Endothelial cell of umbilical vein (primary cell): ENCODE measurements at regions not wholly inside any gene's neighbourhood (a gene's known extent, or its start where the extent isn't known, plus 50 kb on each side); places are given as distances from the start of the nearest gene placed in this dataset.

ENCODE experiments used
- BruUV-seq: library from RNA; stranded (reverse); fragments of 400-500 nt; replicated peaks from 2 replicates; lab custom pipeline; 2021; lab: Mats Ljungman, UMichigan
- CTCF ChIA-PET: fragments of 300-600, 350-600 bp; sonication (Branson Sonifier 250); formaldehyde crosslinking; loops from one replicate; lab custom pipeline; 2021; ENCODE audit warnings: antibody characterized with exemption, inconsistent platforms; lab: Charles Lee
- POLR2A ChIA-PET: fragments of 300-600, 350-600 bp; sonication (Branson Sonifier 250); formaldehyde crosslinking; loops from one replicate; lab custom pipeline; 2021; ENCODE audit warnings: antibody characterized with exemption, inconsistent platforms; lab: Charles Lee
- DNase-seq: peaks from one replicate; pipeline ENCODE4 v3.0.0-alpha.2; 2011; ENCODE audit warnings: low read depth, low spot score
- FAIRE-seq: peaks from 2 replicates; lab custom pipeline; 2011; peaks lifted over from hg19 to GRCh38; lab: Jason Lieb, UNC
- H2AFZ ChIP-seq: 2 replicates; pipeline ENCODE4 v1.6.0; 2012; ENCODE audit warnings: low read depth, low read length, control low read depth, inconsistent platforms
- H3K27ac ChIP-seq: 2 replicates; pipeline ENCODE4 v1.5.1; 2011; ENCODE audit warnings: low read depth, mild to moderate bottlenecking, control low read depth, low read length, moderate library complexity; ENCODE audit not compliant: insufficient read depth
- H3K27me3 ChIP-seq, 2 experiments: 2 replicates each; pipeline versions ENCODE4 v1.6.0 to v1.6.1; 2011; ENCODE audit warnings: low read length in 2 of 2, mixed read lengths in 1 of 2; ENCODE audit not compliant: control insufficient read depth in 2 of 2, insufficient read depth in 2 of 2
- H3K36me3 ChIP-seq, 2 experiments: 2 replicates in 1 of 2; 3 replicates in 1 of 2; pipeline ENCODE4 v1.5.1; 2011; ENCODE audit warnings: low read length in 2 of 2, mild to moderate bottlenecking in 1 of 2, moderate library complexity in 1 of 2; ENCODE audit not compliant: control insufficient read depth in 2 of 2, insufficient read depth in 2 of 2; ENCODE audit errors: extremely low read depth in 1 of 2
- H3K4me1 ChIP-seq: 3 replicates; pipeline ENCODE4 v1.5.1; 2011; ENCODE audit warnings: mild to moderate bottlenecking, low read length; ENCODE audit not compliant: control insufficient read depth, insufficient read depth; ENCODE audit errors: extremely low read depth
- H3K4me2 ChIP-seq: 2 replicates; pipeline ENCODE4 v1.6.1; 2011; ENCODE audit warnings: low read length, control low read depth, mixed read lengths; ENCODE audit not compliant: insufficient read depth
- H3K4me3 ChIP-seq, 3 experiments: fragments of 200-600 bp in 1 of 3; sonication (generic), shearing (Covaris generic) in 1 of 3; replicated peaks in 1 of 3; 2 replicates each; pipeline ENCODE4 v1.5.1; 2011 to 2016; ENCODE audit warnings: control low read depth in 3 of 3, low read length in 3 of 3, mild to moderate bottlenecking in 2 of 3, inconsistent platforms in 1 of 3, low read depth in 1 of 3, moderate library complexity in 1 of 3; ENCODE audit not compliant: insufficient read depth in 1 of 3
- H3K79me2 ChIP-seq: 2 replicates; pipeline ENCODE4 v1.6.0; 2012; ENCODE audit warnings: low read length, inconsistent platforms; ENCODE audit not compliant: control insufficient read depth, insufficient read depth
- H3K9ac ChIP-seq: replicated peaks from 2 replicates; pipeline ENCODE3; 2011; ENCODE audit warnings: low read length, control low read depth; ENCODE audit not compliant: insufficient read depth; ENCODE audit errors: extremely low read depth
- H3K9me1 ChIP-seq: replicated peaks from 3 replicates; pipeline ENCODE4 v1.6.0; 2011; ENCODE audit warnings: mild to moderate bottlenecking, low read length; ENCODE audit not compliant: control insufficient read depth, insufficient read depth; ENCODE audit errors: extremely low read depth
- H3K9me3 ChIP-seq: replicated peaks from 2 replicates; pipeline ENCODE4 v1.5.1; 2012; ENCODE audit warnings: low read length, inconsistent platforms; ENCODE audit not compliant: control insufficient read depth, insufficient read depth
- H4K20me1 ChIP-seq: replicated peaks from 2 replicates; pipeline ENCODE3; 2011; ENCODE audit warnings: mild to moderate bottlenecking, low read length; ENCODE audit not compliant: control insufficient read depth, insufficient read depth; ENCODE audit errors: extremely low read depth
- EZH2 ChIP-seq: IDR thresholded peaks from 2 replicates; pipeline ENCODE4 v1.6.1; 2012; ENCODE audit warnings: borderline replicate concordance, low read depth, mild to moderate bottlenecking, moderate library complexity, low read length, inconsistent platforms; ENCODE audit not compliant: severe bottlenecking
- FOS ChIP-seq: IDR thresholded peaks from 2 replicates; pipeline ENCODE4 v1.6.1; 2011; ENCODE audit warnings: mild to moderate bottlenecking, low read length, moderate library complexity, borderline replicate concordance; ENCODE audit not compliant: insufficient read depth
- GATA2 ChIP-seq: IDR thresholded peaks from 2 replicates; pipeline ENCODE4 v1.7.0; 2011; ENCODE audit warnings: low read depth, mild to moderate bottlenecking, moderate library complexity, mixed read lengths, low read length; ENCODE audit not compliant: insufficient read length, insufficient read depth
- JUN ChIP-seq: IDR thresholded peaks from 2 replicates; pipeline ENCODE4 v1.6.1; 2011; ENCODE audit warnings: borderline replicate concordance, low read depth; ENCODE audit not compliant: insufficient read length, insufficient read depth
- MYC ChIP-seq: IDR thresholded peaks from one replicate; pipeline ENCODE4 v1.6.1; 2011; ENCODE audit warnings: mild to moderate bottlenecking, low read depth, low read length
- POLR2A ChIP-seq: IDR thresholded peaks from 2 replicates; pipeline ENCODE4 v1.6.1; 2012; ENCODE audit warnings: low read depth, mild to moderate bottlenecking, control low read depth, low read length
- POLR2AphosphoS5 ChIP-seq: IDR thresholded peaks from 2 replicates; pipeline ENCODE4 v1.6.1; 2012; ENCODE audit warnings: low read depth, mild to moderate bottlenecking, control low read depth, low read length, moderate library complexity; ENCODE audit not compliant: insufficient read depth
- dilution Hi-C: fragments of 300-500 bp; cut with MboI; formaldehyde crosslinking; loops from one replicate; pipeline ENCODE4 v1.15.0; 2019; ENCODE audit warnings: low sequenced_read_pairs; ENCODE audit not compliant: extremely low pct_ligation_motif_present
- intact Hi-C: fragments of 100-400 bp; cut with micrococcal nuclease; formaldehyde crosslinking; loops from one replicate; pipeline ENCODE4 v1.10.0; 2022
- TF ChIP-seq, protein P1 (sequence below): IDR thresholded peaks from 2 replicates; pipeline ENCODE4 v1.6.1; 2011; ENCODE audit not compliant: insufficient read depth, insufficient read length
- TF ChIP-seq, protein P2 (sequence below), 2 donors: IDR thresholded peaks; 1 replicate in 1 of 2; 2 replicates in 1 of 2; pipeline ENCODE4 v1.5.1; 2011; ENCODE audit warnings: low read length in 2 of 2, mild to moderate bottlenecking in 2 of 2, moderate library complexity in 2 of 2, control low read depth in 1 of 2, inconsistent platforms in 1 of 2, low read depth in 1 of 2; ENCODE audit not compliant: insufficient read depth in 1 of 2; ENCODE audit errors: extremely low read depth in 1 of 2

DNA sequence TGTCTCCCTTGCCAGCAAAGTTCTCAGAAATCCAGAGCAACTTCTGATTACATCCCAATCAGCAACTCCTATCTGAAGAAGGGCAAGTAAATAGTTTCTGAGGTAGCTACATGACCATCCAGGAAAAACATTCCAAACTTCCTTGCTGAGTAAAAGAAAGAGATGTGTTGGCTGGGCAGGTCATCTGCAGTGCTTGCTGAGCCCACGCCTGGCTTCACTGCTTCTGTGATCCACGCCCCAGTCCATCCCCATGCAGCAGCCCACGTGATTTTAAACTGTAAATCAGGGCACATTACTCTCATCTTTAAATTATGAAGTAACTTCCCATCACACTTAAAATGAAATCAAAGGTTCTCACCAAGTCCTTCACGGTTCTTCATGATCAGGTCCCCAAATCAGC is 603.6 kb downstream of the QKI start:
- intact Hi-C loops (no loop called here), dilution Hi-C loops (no loop called here)
- TF ChIP-seq GATA2: no peak
- TF ChIP-seq POLR2A: no peak
- TF ChIP-seq, protein P1, sequence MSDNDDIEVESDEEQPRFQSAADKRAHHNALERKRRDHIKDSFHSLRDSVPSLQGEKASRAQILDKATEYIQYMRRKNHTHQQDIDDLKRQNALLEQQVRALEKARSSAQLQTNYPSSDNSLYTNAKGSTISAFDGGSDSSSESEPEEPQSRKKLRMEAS: no peak
- no peak for TF ChIP-seq MYC
- no peak for TF ChIP-seq POLR2AphosphoS5
- TF ChIP-seq FOS: no peak
- TF ChIP-seq EZH2: no peak
- TF ChIP-seq JUN: no peak
- TF ChIP-seq, protein P2, sequence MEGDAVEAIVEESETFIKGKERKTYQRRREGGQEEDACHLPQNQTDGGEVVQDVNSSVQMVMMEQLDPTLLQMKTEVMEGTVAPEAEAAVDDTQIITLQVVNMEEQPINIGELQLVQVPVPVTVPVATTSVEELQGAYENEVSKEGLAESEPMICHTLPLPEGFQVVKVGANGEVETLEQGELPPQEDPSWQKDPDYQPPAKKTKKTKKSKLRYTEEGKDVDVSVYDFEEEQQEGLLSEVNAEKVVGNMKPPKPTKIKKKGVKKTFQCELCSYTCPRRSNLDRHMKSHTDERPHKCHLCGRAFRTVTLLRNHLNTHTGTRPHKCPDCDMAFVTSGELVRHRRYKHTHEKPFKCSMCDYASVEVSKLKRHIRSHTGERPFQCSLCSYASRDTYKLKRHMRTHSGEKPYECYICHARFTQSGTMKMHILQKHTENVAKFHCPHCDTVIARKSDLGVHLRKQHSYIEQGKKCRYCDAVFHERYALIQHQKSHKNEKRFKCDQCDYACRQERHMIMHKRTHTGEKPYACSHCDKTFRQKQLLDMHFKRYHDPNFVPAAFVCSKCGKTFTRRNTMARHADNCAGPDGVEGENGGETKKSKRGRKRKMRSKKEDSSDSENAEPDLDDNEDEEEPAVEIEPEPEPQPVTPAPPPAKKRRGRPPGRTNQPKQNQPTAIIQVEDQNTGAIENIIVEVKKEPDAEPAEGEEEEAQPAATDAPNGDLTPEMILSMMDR (IDR thresholded peaks at IDR 0.05; ENCODE audit: extremely low read depth in 1 of 2, insufficient read depth in 1 of 2, low read depth in 1 of 2, low read length in 2 of 2): no peak
- ChIA-PET CTCF (interaction anchor here (1.7 kb wide), 1 partner anchor 29 kb away, joined by 3 read pairs; no protein-coding TSS in a partner anchor), POLR2A (no interaction called here)
- no peak overlapping the region for H3K27ac ChIP-seq
- no peaks in the 10 kb centered on the region for H3K36me3 ChIP-seq
- H3K9me1 ChIP-seq: no peaks in the 10 kb centered on the region
- DNase-seq (no peak), FAIRE-seq (no peak)
- no TSS peak for BruUV-seq
- no peak overlapping the region for H3K9ac ChIP-seq
- no peak overlapping the region for H3K4me2 ChIP-seq
- H3K4me3 ChIP-seq: no peak overlapping the region
- H2AFZ ChIP-seq: no peak overlapping the region
- H3K4me1 ChIP-seq: no peaks in the 10 kb centered on the region
- no peaks in the 10 kb centered on the region for H3K9me3 ChIP-seq
- H3K79me2 ChIP-seq: no peaks in the 10 kb centered on the region
- no peaks in the 10 kb centered on the region for H3K27me3 ChIP-seq
- H4K20me1 ChIP-seq: no peaks in the 10 kb centered on the region
